ENCODE measurements at regions not wholly inside any gene's neighbourhood (a gene's known extent, or its start where the extent isn't known, plus 50 kb on each side); places are given as distances from the start of the nearest gene placed in this dataset.

GRCh38 chr10:43731486-43731885 is 82.8 kb upstream of the ZNF32 start:
- H3K4me1 ChIP-seq = no peaks in the 10 kb centered on the region
- no peak overlapping the region for H3K27ac ChIP-seq
- TF ChIP-seq CTCF (IDR thresholded peaks at IDR 0.05) (no peak), POLR2A (IDR thresholded peaks at IDR 0.05) (no peak)
- no peaks in the 10 kb centered on the region for H3K27me3 ChIP-seq
- DNase-seq = no peak
- H3K36me3 ChIP-seq = no peaks in the 10 kb centered on the region
- no peak overlapping the region for H3K4me3 ChIP-seq
- H3K9me3 ChIP-seq = no peaks in the 10 kb centered on the region

GRCh38 chr10:43728425-43728824 is 79.7 kb upstream of the ZNF32 start:
- no peaks in the 10 kb centered on the region for H3K4me1 ChIP-seq
- no peaks in the 10 kb centered on the region for H3K27me3 ChIP-seq
- TF ChIP-seq CTCF (IDR thresholded peaks at IDR 0.05) (no peak), POLR2A (IDR thresholded peaks at IDR 0.05) (no peak)
- H3K36me3 ChIP-seq = no peaks in the 10 kb centered on the region
- DNase-seq = no peak
- peaks cover 0 to 4% (median 0%) of the 10 kb centered on the region in 4 donors for H3K9me3 ChIP-seq
- no peak overlapping the region for H3K27ac ChIP-seq
- no peak overlapping the region for H3K4me3 ChIP-seq

GRCh38 chr10:43727935-43728334 is 79.3 kb upstream of the ZNF32 start:
- peaks cover 0 to 4% (median 0%) of the 10 kb centered on the region in 4 donors for H3K9me3 ChIP-seq
- no peaks in the 10 kb centered on the region for H3K36me3 ChIP-seq
- H3K4me3 ChIP-seq = no peak overlapping the region
- TF ChIP-seq POLR2A (IDR thresholded peaks at IDR 0.05) (no peak), CTCF (IDR thresholded peaks at IDR 0.05) (no peak)
- DNase-seq = no peak
- H3K27ac ChIP-seq = no peak overlapping the region
- H3K4me1 ChIP-seq = no peaks in the 10 kb centered on the region
- no peaks in the 10 kb centered on the region for H3K27me3 ChIP-seq

GRCh38 chr10:43715334-43715733 is 66.7 kb upstream of the ZNF32 start:
- no peaks in the 10 kb centered on the region for H3K27me3 ChIP-seq
- H3K4me1 ChIP-seq = no peaks in the 10 kb centered on the region
- TF ChIP-seq CTCF (IDR thresholded peaks at IDR 0.05) = no peak
- no peak for TF ChIP-seq POLR2A (IDR thresholded peaks at IDR 0.05)
- H3K27ac ChIP-seq = no peak overlapping the region
- no peaks in the 10 kb centered on the region for H3K36me3 ChIP-seq
- no peaks in the 10 kb centered on the region for H3K9me3 ChIP-seq
- H3K4me3 ChIP-seq = no peak overlapping the region
- no peak for DNase-seq

GRCh38 chr10:43712821-43713584 is 64.3 kb upstream of the ZNF32 start:
- Histone ChIP-seq H3K27me3 (no peaks in the 10 kb centered on the region), H3K4me1 (no peaks in the 10 kb centered on the region), H3K9me3 (no peaks in the 10 kb centered on the region), H3K27ac (no peak overlapping the region), H3K4me3 (no peak overlapping the region), H3K36me3 (no peaks in the 10 kb centered on the region)
- no peak for DNase-seq
- TF ChIP-seq CTCF (IDR thresholded peaks at IDR 0.05) = no peak
- TF ChIP-seq POLR2A (IDR thresholded peaks at IDR 0.05) = no peak
